Ovary (tissue), 7 donors: ENCODE measurements at regions not wholly inside any gene's neighbourhood (a gene's known extent, or its start where the extent isn't known, plus 50 kb on each side); places are given as distances from the start of the nearest gene placed in this dataset.

Source experiments
- DNase-seq, 5 donors: peaks; one replicate each; pipeline ENCODE4 v3.0.0-alpha.2; 2019 to 2020
- H3K27ac ChIP-seq, 2 donors: fragments of 200-600 bp; one replicate each; pipeline versions ENCODE4 v1.5.1 to v1.8.0; 2019 to 2022
- H3K27me3 ChIP-seq: fragments of 200-600 bp; one replicate; pipeline ENCODE4 v1.8.0; 2022
- H3K36me3 ChIP-seq: fragments of 200-600 bp; sonication (generic); one replicate; pipeline ENCODE4 v1.5.1; 2019
- H3K4me1 ChIP-seq: one replicate; pipeline ENCODE4 v1.8.1; 2013; ENCODE audit warnings: mild to moderate bottlenecking, moderate library complexity; ENCODE audit not compliant: insufficient read depth
- H3K4me3 ChIP-seq: fragments of 200-600 bp; sonication (generic); one replicate; pipeline ENCODE4 v1.5.1; 2017
- H3K9me3 ChIP-seq, 2 donors: fragments of 200-600 bp in 1 of 2; sonication (generic) in 1 of 2; one replicate each; pipeline versions ENCODE4 v1.5.1 to v1.8.1; 2013 to 2019; ENCODE audit warnings: mild to moderate bottlenecking in 1 of 2, moderate library complexity in 1 of 2
- CTCF ChIP-seq, 3 donors: fragments of 450-650 bp in 2 of 3; fragments of 200-600 bp in 1 of 3; IDR thresholded peaks; one replicate each; pipeline versions ENCODE4 v1.5.1 to v1.8.0; 2016 to 2022; ENCODE audit warnings: antibody characterized with exemption in 3 of 3, mild to moderate bottlenecking in 1 of 3
- EP300 ChIP-seq: sonication (generic); formaldehyde crosslinking; IDR thresholded peaks from one replicate; pipeline ENCODE4 v1.6.1; 2017; ENCODE audit warnings: antibody characterized with exemption
- POLR2A ChIP-seq: fragments of 450-650 bp; IDR thresholded peaks from one replicate; pipeline ENCODE4 v1.6.1; 2017; ENCODE audit warnings: antibody characterized with exemption, mild to moderate bottlenecking, moderate library complexity
- WGBS, 3 donors: extraction: QIAGEN DNeasy Blood & Tissue Kit in 1 of 3; methylation state at CpG; one replicate each; pipeline versions ENCODE4 v1.1.5 to v1.1.7; 2013 to 2017; 5-methylcytosine and 5-hydroxymethylcytosine counted together
- intact Hi-C, 4 donors: fragments of 100-400 bp; cut with DNase I; formaldehyde crosslinking; loops; one replicate each; pipeline versions ENCODE4 v1.11.0 to v1.15.1; 2022 to 2023
- donor health status: DM: no; HTN: no; CAD: no; lungs with moderate emphysema.
- donor health status: DM: no; HTN: no; CAD: no.
- donor health status: Bipolar disorder and iron deficiency.
- donor health status: DM: no; HTN: no; CAD: no.
- donor health status: DM: yes; HTN: yes; CAD: no.

GRCh38 chr4:155546451-155546850 lies 120.2 kb upstream of the GUCY1A1 start:
- no peaks in the 10 kb centered on the region for H3K27me3 ChIP-seq
- TF ChIP-seq EP300 (no peak), CTCF (IDR thresholded peaks at IDR 0.05) (no peak), POLR2A (no peak)
- H3K36me3 ChIP-seq = no peaks in the 10 kb centered on the region
- no peaks in the 10 kb centered on the region for H3K4me1 ChIP-seq
- no peak overlapping the region for H3K4me3 ChIP-seq
- no peak for DNase-seq
- H3K27ac ChIP-seq = no peak overlapping the region
- no peaks in the 10 kb centered on the region for H3K9me3 ChIP-seq
- WGBS, 3 donors = 91 to 99% (median 99%) methylated on average over 3 of the region's 3 CpGs
- intact Hi-C loops = no loop called here

GRCh38 chr4:155545456-155545855 lies 121.2 kb upstream of the GUCY1A1 start:
- Histone ChIP-seq H3K9me3 (no peaks in the 10 kb centered on the region), H3K36me3 (no peaks in the 10 kb centered on the region), H3K4me1 (no peaks in the 10 kb centered on the region), H3K27ac (no peak overlapping the region), H3K4me3 (no peak overlapping the region), H3K27me3 (no peaks in the 10 kb centered on the region)
- intact Hi-C loops = no loop called here
- WGBS, 3 donors = 62 to 80% (median 74%) methylated on average over 2 of the region's 2 CpGs
- no peak for TF ChIP-seq CTCF (IDR thresholded peaks at IDR 0.05)
- no peak for TF ChIP-seq EP300
- TF ChIP-seq POLR2A = no peak
- DNase-seq = no peak

- Histone ChIP-seq H3K27ac (no peak overlapping the region), H3K4me1 (no peaks in the 10 kb centered on the region), H3K9me3 (no peaks in the 10 kb centered on the region), H3K36me3 (no peaks in the 10 kb centered on the region), H3K4me3 (no peak overlapping the region), H3K27me3 (no peaks in the 10 kb centered on the region)
- no peak for TF ChIP-seq EP300
- no peak for TF ChIP-seq CTCF (IDR thresholded peaks at IDR 0.05)
- TF ChIP-seq POLR2A = no peak
- 82 to 89% (median 83%) methylated on average over 6 of the region's 6 CpGs for WGBS, 3 donors
- no peak for DNase-seq
- intact Hi-C loops = no loop called here
Observed at GRCh38 chr4:155544547-155544946, 122.1 kb upstream of the GUCY1A1 start.

GRCh38 chr4:155543126-155543765 lies 123.4 kb upstream of the GUCY1A1 start:
- H3K4me3 ChIP-seq = no peak overlapping the region
- H3K27ac ChIP-seq = no peak overlapping the region
- intact Hi-C loops = no loop called here
- no peak for TF ChIP-seq EP300
- no peak for TF ChIP-seq POLR2A
- TF ChIP-seq CTCF (IDR thresholded peaks at IDR 0.05) = no peak
- 63 to 89% (median 88%) methylated on average over 3 of the region's 3 CpGs for WGBS, 3 donors
- DNase-seq = no peak
- H3K4me1 ChIP-seq = no peaks in the 10 kb centered on the region
- no peaks in the 10 kb centered on the region for H3K9me3 ChIP-seq
- H3K27me3 ChIP-seq = no peaks in the 10 kb centered on the region
- no peaks in the 10 kb centered on the region for H3K36me3 ChIP-seq
